ENCODE measurements at regions not wholly inside any gene's neighbourhood (a gene's known extent, or its start where the extent isn't known, plus 50 kb on each side); places are given as distances from the start of the nearest gene placed in this dataset.

DNA sequence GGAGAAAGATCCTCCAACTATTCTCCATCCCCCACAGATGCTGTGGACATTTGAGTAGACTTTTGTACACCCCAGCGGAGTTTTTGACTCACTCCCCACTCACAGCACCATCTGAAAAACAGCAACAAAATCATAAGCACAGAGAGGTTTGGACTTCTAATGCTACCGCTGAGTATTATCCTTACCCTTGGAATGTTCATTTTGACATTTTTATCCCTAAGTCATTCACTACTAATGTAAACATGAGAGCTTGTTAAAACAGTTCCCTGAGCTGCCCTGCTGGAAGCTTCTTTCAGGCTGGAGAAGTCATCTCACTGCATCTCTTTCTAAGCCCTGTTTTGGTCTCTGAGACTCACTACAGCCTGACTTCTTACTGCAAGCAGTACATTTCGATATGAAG, 1045.9 kb downstream of the MCTP2 start:
- H3K36me3 ChIP-seq (ENCODE audit: insufficient read depth, low read length), result no peaks in the 10 kb centered on the region
- H3K27me3 ChIP-seq (ENCODE audit: insufficient read depth, low read length), result no peaks in the 10 kb centered on the region
- no peak for TF ChIP-seq EZH2 (IDR thresholded peaks at IDR 0.05; ENCODE audit: borderline replicate concordance, low read length)
- TF ChIP-seq, protein P1, sequence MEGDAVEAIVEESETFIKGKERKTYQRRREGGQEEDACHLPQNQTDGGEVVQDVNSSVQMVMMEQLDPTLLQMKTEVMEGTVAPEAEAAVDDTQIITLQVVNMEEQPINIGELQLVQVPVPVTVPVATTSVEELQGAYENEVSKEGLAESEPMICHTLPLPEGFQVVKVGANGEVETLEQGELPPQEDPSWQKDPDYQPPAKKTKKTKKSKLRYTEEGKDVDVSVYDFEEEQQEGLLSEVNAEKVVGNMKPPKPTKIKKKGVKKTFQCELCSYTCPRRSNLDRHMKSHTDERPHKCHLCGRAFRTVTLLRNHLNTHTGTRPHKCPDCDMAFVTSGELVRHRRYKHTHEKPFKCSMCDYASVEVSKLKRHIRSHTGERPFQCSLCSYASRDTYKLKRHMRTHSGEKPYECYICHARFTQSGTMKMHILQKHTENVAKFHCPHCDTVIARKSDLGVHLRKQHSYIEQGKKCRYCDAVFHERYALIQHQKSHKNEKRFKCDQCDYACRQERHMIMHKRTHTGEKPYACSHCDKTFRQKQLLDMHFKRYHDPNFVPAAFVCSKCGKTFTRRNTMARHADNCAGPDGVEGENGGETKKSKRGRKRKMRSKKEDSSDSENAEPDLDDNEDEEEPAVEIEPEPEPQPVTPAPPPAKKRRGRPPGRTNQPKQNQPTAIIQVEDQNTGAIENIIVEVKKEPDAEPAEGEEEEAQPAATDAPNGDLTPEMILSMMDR (IDR thresholded peaks at IDR 0.05; ENCODE audit: low read length), result no peak
- no peaks in the 10 kb centered on the region for H4K20me1 ChIP-seq (ENCODE audit: insufficient read depth, low read length)
- no peaks in the 10 kb centered on the region for H3F3A ChIP-seq (ENCODE audit: insufficient read depth, low read length)
- no peak overlapping the region for H3K4me3 ChIP-seq (ENCODE audit: low read depth, low read length, poor library complexity, severe bottlenecking)
- no peaks in the 10 kb centered on the region for H3K9me2 ChIP-seq (ENCODE audit: low read depth, low read length)
- no peaks in the 10 kb centered on the region for H3K9me3 ChIP-seq (ENCODE audit: low read length)
- no peaks in the 10 kb centered on the region for H3K4me1 ChIP-seq (ENCODE audit: insufficient read depth, low read length, severe bottlenecking)
- H3K79me2 ChIP-seq (ENCODE audit: insufficient read depth, low read length), result no peaks in the 10 kb centered on the region
- H3K27ac ChIP-seq (ENCODE audit: low read depth, low read length, poor library complexity, severe bottlenecking), result no peak overlapping the region
- no peak overlapping the region for H3K9ac ChIP-seq (ENCODE audit: low read length)
- H3K4me2 ChIP-seq (ENCODE audit: low read length), result no peak overlapping the region
- H2AFZ ChIP-seq (ENCODE audit: low read length), result no peak overlapping the region

DNA sequence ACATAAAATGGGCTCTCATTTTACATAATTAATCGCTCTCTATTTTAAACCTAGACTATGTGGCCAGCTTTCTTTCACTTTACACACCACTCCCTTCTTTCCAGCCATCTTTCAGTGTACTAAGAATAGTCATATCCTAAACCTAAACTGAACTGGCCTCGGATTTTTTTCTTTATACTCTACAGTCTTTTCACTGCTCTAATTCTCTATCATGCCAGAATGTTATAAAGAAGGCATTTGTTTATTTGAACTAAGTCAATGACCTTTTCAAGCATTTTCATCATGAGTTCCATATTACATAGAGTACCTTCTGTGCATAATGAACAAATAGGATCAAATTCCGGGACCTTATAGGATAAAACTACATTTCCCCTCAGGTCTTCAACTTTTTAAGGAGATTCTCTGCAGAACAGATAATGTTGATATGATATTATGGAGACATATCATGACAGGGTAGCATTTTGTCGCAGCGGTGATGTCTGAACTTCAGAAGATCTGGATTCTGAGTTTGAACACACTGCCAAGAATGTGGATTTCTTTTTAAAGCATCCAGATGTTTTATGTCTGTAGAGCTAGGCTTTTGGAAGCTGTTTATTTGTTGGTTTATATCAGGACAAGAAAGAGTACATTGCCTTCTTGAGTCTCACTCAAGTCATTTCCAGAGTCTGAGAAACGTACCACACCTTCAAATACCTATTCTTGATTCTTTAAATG, 1047.3 kb downstream of the MCTP2 start:
- Histone ChIP-seq H3K9ac (ENCODE audit: low read length) (no peak overlapping the region), H3K4me2 (ENCODE audit: low read length) (no peak overlapping the region), H3K4me3 (ENCODE audit: low read depth, low read length, poor library complexity, severe bottlenecking) (no peak overlapping the region), H3K79me2 (ENCODE audit: insufficient read depth, low read length) (no peaks in the 10 kb centered on the region), H3K4me1 (ENCODE audit: insufficient read depth, low read length, severe bottlenecking) (no peaks in the 10 kb centered on the region), H3K27ac (ENCODE audit: low read depth, low read length, poor library complexity, severe bottlenecking) (no peak overlapping the region), H4K20me1 (ENCODE audit: insufficient read depth, low read length) (no peaks in the 10 kb centered on the region), H3K9me3 (ENCODE audit: low read length) (no peaks in the 10 kb centered on the region), H3K36me3 (ENCODE audit: insufficient read depth, low read length) (no peaks in the 10 kb centered on the region), H3F3A (ENCODE audit: insufficient read depth, low read length) (no peaks in the 10 kb centered on the region), H3K9me2 (ENCODE audit: low read depth, low read length) (no peaks in the 10 kb centered on the region), H2AFZ (ENCODE audit: low read length) (no peak overlapping the region), H3K27me3 (ENCODE audit: insufficient read depth, low read length) (no peaks in the 10 kb centered on the region)
- TF ChIP-seq, protein P1 (IDR thresholded peaks at IDR 0.05; ENCODE audit: low read length), result no peak
- no peak for TF ChIP-seq EZH2 (IDR thresholded peaks at IDR 0.05; ENCODE audit: borderline replicate concordance, low read length)

DNA sequence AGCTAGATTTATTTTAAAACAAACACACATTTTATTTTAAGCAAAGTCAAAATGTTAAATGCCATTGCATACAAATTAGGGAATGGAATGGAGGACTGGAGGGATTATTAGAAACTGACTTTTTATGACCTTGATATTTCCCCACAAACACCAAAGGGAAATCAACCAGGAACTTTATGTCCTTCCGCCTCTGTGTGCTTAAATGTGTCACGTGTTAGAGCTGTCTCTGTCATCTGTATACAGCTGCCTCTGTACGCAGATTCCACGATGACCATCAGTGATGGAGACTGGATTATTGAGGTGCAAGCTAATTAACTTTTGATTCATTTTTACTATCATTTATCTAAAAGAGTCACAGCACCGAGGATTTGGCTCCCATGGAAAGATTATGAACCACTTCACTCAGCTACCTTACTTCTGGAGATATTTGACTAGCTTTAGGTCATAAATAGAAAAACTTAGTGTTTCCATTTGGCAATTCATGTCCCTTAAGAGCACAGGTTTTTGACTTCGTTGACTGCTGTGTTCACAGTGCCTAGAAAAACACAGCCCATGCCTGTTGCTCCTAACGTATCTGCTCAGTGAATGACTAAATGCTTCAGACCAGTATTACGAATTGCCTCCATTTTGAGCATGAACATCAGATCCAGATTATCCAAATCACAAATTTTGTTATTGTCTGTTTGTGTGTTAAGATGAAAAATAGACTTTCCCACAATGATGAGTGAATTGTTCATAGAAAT, 1048.1 kb downstream of the MCTP2 start:
- Histone ChIP-seq H3K4me1 (ENCODE audit: insufficient read depth, low read length, severe bottlenecking) (no peaks in the 10 kb centered on the region), H3K27ac (ENCODE audit: low read depth, low read length, poor library complexity, severe bottlenecking) (no peak overlapping the region), H3K9me2 (ENCODE audit: low read depth, low read length) (no peaks in the 10 kb centered on the region), H2AFZ (ENCODE audit: low read length) (no peak overlapping the region), H3K27me3 (ENCODE audit: insufficient read depth, low read length) (no peaks in the 10 kb centered on the region), H3K9me3 (ENCODE audit: low read length) (no peaks in the 10 kb centered on the region), H3K79me2 (ENCODE audit: insufficient read depth, low read length) (no peaks in the 10 kb centered on the region), H3K4me3 (ENCODE audit: low read depth, low read length, poor library complexity, severe bottlenecking) (no peak overlapping the region), H3K36me3 (ENCODE audit: insufficient read depth, low read length) (no peaks in the 10 kb centered on the region), H4K20me1 (ENCODE audit: insufficient read depth, low read length) (no peaks in the 10 kb centered on the region), H3K4me2 (ENCODE audit: low read length) (no peak overlapping the region), H3F3A (ENCODE audit: insufficient read depth, low read length) (no peaks in the 10 kb centered on the region), H3K9ac (ENCODE audit: low read length) (no peak overlapping the region)
- TF ChIP-seq, protein P1 (IDR thresholded peaks at IDR 0.05; ENCODE audit: low read length), result no peak
- no peak for TF ChIP-seq EZH2 (IDR thresholded peaks at IDR 0.05; ENCODE audit: borderline replicate concordance, low read length)
